Mesendoderm (in vitro differentiated cells): ENCODE measurements at regions not wholly inside any gene's neighbourhood (a gene's known extent, or its start where the extent isn't known, plus 50 kb on each side); places are given as distances from the start of the nearest gene placed in this dataset.

Experiments
- DNase-seq: peaks from one replicate; pipeline ENCODE4 v3.0.0; 2013
- H2AK5ac ChIP-seq: 2 replicates; pipeline ENCODE4 v1.6.1; 2013; ENCODE audit warnings: low read length, inconsistent platforms
- H2BK120ac ChIP-seq: 2 replicates; pipeline ENCODE4 v1.6.1; 2013; ENCODE audit warnings: low read depth, mild to moderate bottlenecking, low read length, moderate library complexity, mixed read lengths
- H2BK15ac ChIP-seq: replicated peaks from 2 replicates; pipeline ENCODE4 v1.6.1; 2013; ENCODE audit warnings: low read depth, mild to moderate bottlenecking, moderate library complexity
- H2BK5ac ChIP-seq: 2 replicates; pipeline ENCODE4 v1.6.1; 2013; ENCODE audit warnings: low read length, inconsistent platforms
- H3K18ac ChIP-seq: 2 replicates; pipeline ENCODE4 v1.6.1; 2013; ENCODE audit warnings: mild to moderate bottlenecking, low read length, mixed read lengths
- H3K23ac ChIP-seq: one replicate; pipeline ENCODE4 v1.6.1; 2013; ENCODE audit warnings: low read length
- H3K27ac ChIP-seq: 2 replicates; pipeline ENCODE4 v1.5.1; 2013; ENCODE audit warnings: low read depth, mild to moderate bottlenecking, inconsistent platforms, low read length, moderate library complexity
- H3K27me3 ChIP-seq: 2 replicates; pipeline ENCODE4 v1.6.1; 2013; ENCODE audit warnings: low read length, control low read depth, mild to moderate bottlenecking, inconsistent platforms; ENCODE audit not compliant: insufficient read depth, poor library complexity
- H3K36me3 ChIP-seq: 2 replicates; pipeline ENCODE4 v1.6.1; 2013; ENCODE audit warnings: low read length, inconsistent platforms; ENCODE audit not compliant: control insufficient read depth, insufficient read depth
- H3K4ac ChIP-seq: one replicate; pipeline ENCODE4 v1.6.1; 2013; ENCODE audit warnings: low read depth, mild to moderate bottlenecking, low read length, moderate library complexity
- H3K4me1 ChIP-seq: 2 replicates; pipeline ENCODE4 v1.6.1; 2013; ENCODE audit warnings: low read depth, low read length, inconsistent platforms; ENCODE audit not compliant: control insufficient read depth
- H3K4me2 ChIP-seq: 2 replicates; pipeline ENCODE4 v1.6.1; 2013; ENCODE audit warnings: low read length
- H3K4me3 ChIP-seq: 2 replicates; pipeline ENCODE4 v1.5.1; 2013; ENCODE audit warnings: mild to moderate bottlenecking, low read length
- H3K56ac ChIP-seq: one replicate; pipeline ENCODE4 v1.6.1; 2013; ENCODE audit warnings: low read length
- H3K79me1 ChIP-seq: 2 replicates; pipeline ENCODE4 v1.6.1; 2013; ENCODE audit warnings: low read length, inconsistent platforms
- H3K79me2 ChIP-seq: 2 replicates; pipeline ENCODE4 v1.6.1; 2013; ENCODE audit warnings: mild to moderate bottlenecking, low read length; ENCODE audit not compliant: control insufficient read depth, insufficient read depth
- H3K9ac ChIP-seq: 2 replicates; pipeline ENCODE4 v1.6.1; 2013; ENCODE audit warnings: low read length, inconsistent platforms
- H4K5ac ChIP-seq: one replicate; pipeline ENCODE4 v1.6.1; 2013; ENCODE audit warnings: low read length
- H4K8ac ChIP-seq: one replicate; pipeline ENCODE4 v1.6.1; 2013; ENCODE audit warnings: low read depth, mild to moderate bottlenecking, control low read depth, low read length, moderate library complexity
- WGBS: extraction: QIAGEN DNeasy Blood & Tissue Kit; methylation state at CpG from one replicate; pipeline ENCODE4 v1.1.7; 2013; ENCODE audit warnings: low lambda C conversion rate, missing lambda C conversion rate; ENCODE audit not compliant: insufficient coverage; ENCODE audit errors: extremely low coverage; 5-methylcytosine and 5-hydroxymethylcytosine counted together

DNA sequence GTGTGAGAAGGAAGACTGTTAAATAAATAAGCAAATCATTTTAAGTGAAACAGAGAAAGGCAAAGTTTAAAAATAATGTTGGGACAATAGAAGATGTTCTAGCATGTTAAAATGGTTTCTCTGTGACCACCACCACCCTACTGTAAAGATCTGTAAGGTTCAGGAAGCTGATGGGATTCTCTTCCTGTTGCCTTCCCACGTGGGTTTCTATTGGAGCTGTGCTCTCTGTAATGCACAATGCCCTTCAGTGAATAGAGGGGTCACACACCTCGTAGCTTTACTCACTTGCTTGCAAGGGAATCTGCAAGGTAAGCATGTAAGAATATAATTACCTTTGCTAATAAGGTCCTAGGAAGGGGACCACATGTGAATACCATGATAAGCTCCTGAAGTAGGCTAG is 170.5 kb downstream of the CASP12 start:
- Histone ChIP-seq H2BK120ac (no peak overlapping the region), H2BK5ac (no peak overlapping the region), H3K56ac (no peak overlapping the region), H3K4ac (no peak overlapping the region), H2BK15ac (no peak overlapping the region), H3K79me1 (no peaks in the 10 kb centered on the region), H3K4me3 (no peak overlapping the region), H3K79me2 (no peaks in the 10 kb centered on the region), H3K4me2 (no peak overlapping the region), H4K8ac (no peak overlapping the region), H3K27me3 (no peaks in the 10 kb centered on the region), H3K27ac (no peak overlapping the region), H3K23ac (no peak overlapping the region), H3K4me1 (no peaks in the 10 kb centered on the region), H3K9ac (no peak overlapping the region), H3K18ac (no peak overlapping the region), H3K36me3 (no peaks in the 10 kb centered on the region), H4K5ac (no peak overlapping the region), H2AK5ac (no peak overlapping the region)
- DNase-seq = no peak
- no CpG with 5 or more reads among the region's 2 CpGs for WGBS

- no peak overlapping the region for H3K4me3 ChIP-seq
- no CpG with 5 or more reads among the region's 1 CpG for WGBS
These were observed 171.2 kb downstream of the CASP12 start for GRCh38 chr11:104727095-104727494.

GRCh38 chr11:104725796-104726408 is 172.4 kb downstream of the CASP12 start:
- H3K18ac ChIP-seq = no peak overlapping the region
- no peak overlapping the region for H3K56ac ChIP-seq
- no peak overlapping the region for H2BK15ac ChIP-seq
- H3K4me2 ChIP-seq = no peak overlapping the region
- no peak overlapping the region for H4K8ac ChIP-seq
- no peak overlapping the region for H2BK120ac ChIP-seq
- no peak for DNase-seq
- no peak overlapping the region for H3K4me3 ChIP-seq
- H3K27me3 ChIP-seq = no peaks in the 10 kb centered on the region
- H3K79me1 ChIP-seq = no peaks in the 10 kb centered on the region
- no peak overlapping the region for H4K5ac ChIP-seq
- no CpG with 5 or more reads among the region's 4 CpGs for WGBS
- H2BK5ac ChIP-seq = no peak overlapping the region
- no peak overlapping the region for H3K27ac ChIP-seq
- H3K4me1 ChIP-seq = no peaks in the 10 kb centered on the region
- H3K23ac ChIP-seq = no peak overlapping the region
- H3K4ac ChIP-seq = no peak overlapping the region
- no peak overlapping the region for H2AK5ac ChIP-seq
- no peak overlapping the region for H3K9ac ChIP-seq
- no peaks in the 10 kb centered on the region for H3K79me2 ChIP-seq
- no peaks in the 10 kb centered on the region for H3K36me3 ChIP-seq

More at GRCh38 chr11:104727095-104727494, 171.2 kb downstream of the CASP12 start:
- DNase-seq = no peak
- no peaks in the 10 kb centered on the region for H3K36me3 ChIP-seq
- no peaks in the 10 kb centered on the region for H3K79me2 ChIP-seq
- H3K18ac ChIP-seq = no peak overlapping the region
- H3K4me1 ChIP-seq = no peaks in the 10 kb centered on the region
- H3K23ac ChIP-seq = no peak overlapping the region
- no peak overlapping the region for H2BK5ac ChIP-seq
- H4K5ac ChIP-seq = no peak overlapping the region
- H3K9ac ChIP-seq = no peak overlapping the region
- H3K4ac ChIP-seq = no peak overlapping the region
- no peaks in the 10 kb centered on the region for H3K27me3 ChIP-seq
- H4K8ac ChIP-seq = no peak overlapping the region
- no peak overlapping the region for H3K4me2 ChIP-seq
- no peak overlapping the region for H3K56ac ChIP-seq
- H3K79me1 ChIP-seq = no peaks in the 10 kb centered on the region
- H2AK5ac ChIP-seq = no peak overlapping the region
- H2BK15ac ChIP-seq = no peak overlapping the region
- no peak overlapping the region for H2BK120ac ChIP-seq
- no peak overlapping the region for H3K27ac ChIP-seq

DNA sequence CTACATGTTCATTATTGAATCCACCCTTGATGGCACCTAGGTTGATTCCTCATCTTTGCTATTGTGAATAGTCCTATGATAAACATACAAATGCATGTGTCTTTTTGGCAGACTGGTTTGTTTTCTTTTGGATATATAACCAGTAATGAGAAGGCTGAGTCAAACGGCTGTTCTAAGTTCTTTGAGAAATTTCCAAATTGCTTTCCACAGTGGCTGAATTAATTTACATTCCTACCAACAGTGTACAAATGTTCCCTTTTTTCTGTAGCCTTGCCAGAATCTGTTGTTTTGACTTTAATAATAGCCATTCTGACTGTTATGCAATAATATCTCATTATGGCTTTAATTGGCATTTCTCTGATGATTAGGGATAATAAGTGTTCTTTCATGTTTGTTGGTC is 184.9 kb downstream of the CASP12 start:
- no peak overlapping the region for H4K5ac ChIP-seq
- no peak overlapping the region for H2BK15ac ChIP-seq
- no peak overlapping the region for H2AK5ac ChIP-seq
- no CpG with 5 or more reads among the region's 1 CpG for WGBS
- H3K4me3 ChIP-seq = no peak overlapping the region
- no peak overlapping the region for H3K27ac ChIP-seq
- H3K18ac ChIP-seq = no peak overlapping the region
- H4K8ac ChIP-seq = no peak overlapping the region
- H3K79me2 ChIP-seq = no peaks in the 10 kb centered on the region
- H3K4me2 ChIP-seq = no peak overlapping the region
- H3K79me1 ChIP-seq = no peaks in the 10 kb centered on the region
- no peak overlapping the region for H2BK120ac ChIP-seq
- H3K4me1 ChIP-seq = no peaks in the 10 kb centered on the region
- DNase-seq = no peak
- H3K9ac ChIP-seq = no peak overlapping the region
- no peak overlapping the region for H3K4ac ChIP-seq
- H3K36me3 ChIP-seq = no peaks in the 10 kb centered on the region
- H3K27me3 ChIP-seq = no peaks in the 10 kb centered on the region
- H3K56ac ChIP-seq = no peak overlapping the region
- no peak overlapping the region for H3K23ac ChIP-seq
- H2BK5ac ChIP-seq = no peak overlapping the region

DNA sequence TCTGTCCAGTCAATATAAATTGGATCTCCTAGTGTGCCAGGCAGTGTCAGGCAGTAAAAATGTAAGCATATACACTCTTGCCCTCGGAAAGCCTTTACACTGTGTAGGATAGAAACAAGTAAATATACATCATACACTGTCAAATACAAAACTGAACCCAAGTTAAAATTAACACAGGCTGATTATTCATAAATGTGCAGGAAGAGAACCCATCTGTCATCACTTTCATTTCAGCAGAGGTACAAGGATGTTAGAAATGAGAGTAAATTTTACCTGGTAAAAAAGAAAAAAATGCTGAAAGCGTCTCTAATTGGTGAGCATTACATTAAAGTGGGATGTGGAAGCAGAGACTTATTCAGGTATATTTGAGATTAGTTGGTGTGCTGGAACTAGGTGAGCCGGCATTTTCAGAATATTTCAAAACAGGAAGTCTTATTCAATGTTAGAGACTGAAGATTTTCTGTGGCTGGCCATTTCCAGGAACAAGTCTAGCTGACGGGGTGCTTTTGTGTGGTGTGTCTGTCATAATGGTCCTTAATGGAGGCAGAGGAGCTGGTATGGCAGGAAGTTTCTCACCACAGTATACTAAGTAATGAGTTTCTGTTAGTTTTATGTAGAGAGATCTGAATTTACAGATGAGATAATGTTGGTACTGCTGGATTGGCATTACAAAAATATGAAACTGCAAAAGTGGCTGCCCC is 192.6 kb downstream of the CASP12 start:
- no peaks in the 10 kb centered on the region for H3K79me1 ChIP-seq
- H3K9ac ChIP-seq = no peak overlapping the region
- no peaks in the 10 kb centered on the region for H3K4me1 ChIP-seq
- H3K23ac ChIP-seq = no peak overlapping the region
- H4K5ac ChIP-seq = no peak overlapping the region
- H3K4ac ChIP-seq = no peak overlapping the region
- no peak overlapping the region for H2BK15ac ChIP-seq
- H3K27me3 ChIP-seq = no peaks in the 10 kb centered on the region
- no peak overlapping the region for H2BK120ac ChIP-seq
- H3K27ac ChIP-seq = no peak overlapping the region
- no peak overlapping the region for H3K56ac ChIP-seq
- H3K4me2 ChIP-seq = no peak overlapping the region
- H4K8ac ChIP-seq = no peak overlapping the region
- H3K18ac ChIP-seq = no peak overlapping the region
- no peaks in the 10 kb centered on the region for H3K36me3 ChIP-seq
- WGBS = no CpG with 5 or more reads among the region's 4 CpGs
- H2AK5ac ChIP-seq = no peak overlapping the region
- no peak for DNase-seq
- H2BK5ac ChIP-seq = no peak overlapping the region
- H3K79me2 ChIP-seq = no peaks in the 10 kb centered on the region
- H3K4me3 ChIP-seq = no peak overlapping the region

- Histone ChIP-seq H3K4me3 (no peak overlapping the region), H2AK5ac (no peak overlapping the region), H3K27me3 (no peaks in the 10 kb centered on the region), H3K27ac (no peak overlapping the region), H3K18ac (no peak overlapping the region), H3K79me1 (no peaks in the 10 kb centered on the region), H3K23ac (no peak overlapping the region), H2BK120ac (no peak overlapping the region), H4K5ac (no peak overlapping the region), H3K9ac (no peak overlapping the region), H2BK5ac (no peak overlapping the region), H3K4ac (no peak overlapping the region), H3K79me2 (no peaks in the 10 kb centered on the region), H3K4me2 (no peak overlapping the region), H3K4me1 (no peaks in the 10 kb centered on the region), H4K8ac (no peak overlapping the region), H3K56ac (no peak overlapping the region), H3K36me3 (no peaks in the 10 kb centered on the region), H2BK15ac (no peak overlapping the region)
- WGBS = no CpG with 5 or more reads among the region's 1 CpG
- no peak for DNase-seq
These were observed 193.4 kb downstream of the CASP12 start for GRCh38 chr11:104704888-104705287.
